Left lung (tissue), 4 donors: ENCODE measurements at regions not wholly inside any gene's neighbourhood (a gene's known extent, or its start where the extent isn't known, plus 50 kb on each side); places are given as distances from the start of the nearest gene placed in this dataset.
A peak's percentile ranks its signal among the peaks of the same experiment; 100 is the strongest.

Experiments
- ATAC-seq: fragments of 200-7000 bp; cut with Tn5 transposase; one replicate; pipeline ENCODE4 v1.9.1; 2020; ENCODE audit warnings: moderate library complexity
- DNase-seq, 4 donors: peaks; one replicate each; pipeline ENCODE4 v3.0.0-alpha.2; 2013 to 2020
- H3K27ac ChIP-seq, 2 donors: fragments of 200-600 bp; sonication (generic) in 1 of 2; one replicate each; pipeline versions ENCODE4 v1.5.0 to v1.8.0; 2020 to 2021
- H3K27me3 ChIP-seq, 2 donors: fragments of 200-600 bp; sonication (generic) in 1 of 2; one replicate each; pipeline versions ENCODE4 v1.5.0 to v1.8.0; 2020 to 2021
- H3K36me3 ChIP-seq, 2 donors: fragments of 200-600 bp; sonication (generic) in 1 of 2; one replicate each; pipeline versions ENCODE4 v1.5.0 to v1.8.0; 2020 to 2021
- H3K4me1 ChIP-seq, 2 donors: fragments of 200-600 bp; one replicate each; pipeline ENCODE4 v1.8.0; 2021
- H3K4me3 ChIP-seq, 2 donors: fragments of 200-600 bp; sonication (generic) in 1 of 2; one replicate each; pipeline versions ENCODE4 v1.5.0 to v1.8.0; 2020 to 2021; ENCODE audit warnings: mild to moderate bottlenecking in 1 of 2
- H3K9me3 ChIP-seq, 2 donors: fragments of 200-600 bp; sonication (generic) in 1 of 2; one replicate each; pipeline versions ENCODE4 v1.5.0 to v1.8.0; 2020 to 2021
- intact Hi-C, 2 donors: fragments of 100-400 bp; cut with DNase I; formaldehyde crosslinking; loops; one replicate each; pipeline versions ENCODE4 v1.11.2 to v1.14.2; 2022
- TF ChIP-seq, protein P1 (sequence below), 2 donors: fragments of 200-600 bp; sonication (generic) in 1 of 2; IDR thresholded peaks; one replicate each; pipeline versions ENCODE4 v1.5.0 to v1.8.0; 2021; ENCODE audit warnings: antibody characterized with exemption in 2 of 2
- donor health status: DM: no; HTN: yes; CAD: no.
- donor health status: DM: no; HTN: no; CAD: no.

DNA sequence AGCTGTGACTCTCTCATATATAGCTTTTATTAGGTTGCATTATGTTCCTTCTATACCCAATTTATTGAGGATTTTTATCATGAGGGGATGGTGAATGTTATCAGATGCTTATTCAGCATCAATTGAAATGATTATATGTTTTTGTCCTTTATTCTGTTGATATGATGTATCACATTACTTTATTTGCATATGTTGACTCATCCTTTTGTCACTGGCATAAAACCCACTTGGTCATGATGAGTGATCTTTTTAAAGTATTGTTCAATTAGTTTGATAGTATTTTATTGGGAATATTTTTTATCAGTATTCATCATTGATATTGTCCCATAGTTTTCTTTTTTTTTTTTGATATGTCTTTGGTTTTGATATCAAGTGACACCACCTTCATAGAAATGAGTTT is 529.9 kb downstream of the MMUT start:
- ATAC-seq: no peak
- TF ChIP-seq, protein P1, sequence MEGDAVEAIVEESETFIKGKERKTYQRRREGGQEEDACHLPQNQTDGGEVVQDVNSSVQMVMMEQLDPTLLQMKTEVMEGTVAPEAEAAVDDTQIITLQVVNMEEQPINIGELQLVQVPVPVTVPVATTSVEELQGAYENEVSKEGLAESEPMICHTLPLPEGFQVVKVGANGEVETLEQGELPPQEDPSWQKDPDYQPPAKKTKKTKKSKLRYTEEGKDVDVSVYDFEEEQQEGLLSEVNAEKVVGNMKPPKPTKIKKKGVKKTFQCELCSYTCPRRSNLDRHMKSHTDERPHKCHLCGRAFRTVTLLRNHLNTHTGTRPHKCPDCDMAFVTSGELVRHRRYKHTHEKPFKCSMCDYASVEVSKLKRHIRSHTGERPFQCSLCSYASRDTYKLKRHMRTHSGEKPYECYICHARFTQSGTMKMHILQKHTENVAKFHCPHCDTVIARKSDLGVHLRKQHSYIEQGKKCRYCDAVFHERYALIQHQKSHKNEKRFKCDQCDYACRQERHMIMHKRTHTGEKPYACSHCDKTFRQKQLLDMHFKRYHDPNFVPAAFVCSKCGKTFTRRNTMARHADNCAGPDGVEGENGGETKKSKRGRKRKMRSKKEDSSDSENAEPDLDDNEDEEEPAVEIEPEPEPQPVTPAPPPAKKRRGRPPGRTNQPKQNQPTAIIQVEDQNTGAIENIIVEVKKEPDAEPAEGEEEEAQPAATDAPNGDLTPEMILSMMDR (IDR thresholded peaks at IDR 0.05): no peak

DNA sequence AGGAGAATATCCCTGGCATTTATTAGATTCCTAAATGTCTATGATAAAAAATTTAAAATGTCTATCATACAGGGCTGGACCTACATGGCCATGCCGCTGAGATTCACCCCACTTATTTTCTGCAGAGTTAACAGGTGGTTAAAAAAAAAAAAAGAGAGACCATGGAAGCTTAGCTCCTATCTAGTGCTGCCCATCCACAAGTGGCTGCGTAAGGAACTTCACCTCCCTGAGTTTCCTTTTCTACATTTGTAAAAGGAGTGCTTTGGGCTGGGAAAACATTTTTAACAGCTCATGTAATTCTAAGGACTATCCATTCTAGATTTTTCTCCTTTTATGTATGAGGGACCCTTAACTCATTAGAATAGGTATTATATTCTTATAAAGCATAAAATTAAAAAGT is 534.1 kb downstream of the MMUT start:
- Histone ChIP-seq H3K36me3 (no peaks in the 10 kb centered on the region), H3K27ac (no peak overlapping the region), H3K4me1 (no peaks in the 10 kb centered on the region), H3K4me3 (no peak overlapping the region), H3K9me3 (no peaks in the 10 kb centered on the region), H3K27me3 (no peaks in the 10 kb centered on the region)
- TF ChIP-seq, protein P1 (IDR thresholded peaks at IDR 0.05): no peak
- ATAC-seq: no peak
- intact Hi-C loops: no loop called here
- no peak for DNase-seq

More for the DNA sequence above, 529.9 kb downstream of the MMUT start:
- H3K36me3 ChIP-seq: no peaks in the 10 kb centered on the region
- peaks cover 0 to 17% of the 10 kb centered on the region in 2 donors for H3K9me3 ChIP-seq
- no peak overlapping the region for H3K4me3 ChIP-seq
- H3K4me1 ChIP-seq: no peaks in the 10 kb centered on the region
- intact Hi-C loops: no loop called here
- no peak overlapping the region for H3K27ac ChIP-seq
- DNase-seq: no peak
- H3K27me3 ChIP-seq: no peaks in the 10 kb centered on the region

DNA sequence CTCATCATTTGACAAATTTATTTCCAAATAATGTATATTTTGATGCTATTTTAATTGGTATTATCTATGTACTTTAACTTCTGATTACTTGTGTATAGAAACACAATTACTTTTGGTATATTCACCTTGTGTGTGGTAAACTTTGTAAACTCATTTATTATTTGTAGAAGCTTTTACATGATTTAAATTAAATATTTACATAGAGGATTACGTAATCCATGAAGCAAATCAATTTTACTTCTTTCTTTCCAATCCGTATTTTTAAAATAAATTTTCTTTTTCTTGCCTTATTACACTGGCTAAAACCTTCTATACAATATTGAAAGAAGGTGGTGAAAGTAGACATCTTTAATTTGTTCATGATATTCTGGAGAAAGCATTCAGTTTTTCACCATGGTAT is 540.2 kb downstream of the MMUT start:
- Histone ChIP-seq H3K27ac (no peak overlapping the region), H3K9me3 (peaks cover 0 to 10% of the 10 kb centered on the region in 2 donors), H3K36me3 (no peaks in the 10 kb centered on the region), H3K27me3 (no peaks in the 10 kb centered on the region), H3K4me3 (no peak overlapping the region), H3K4me1 (no peaks in the 10 kb centered on the region)
- TF ChIP-seq, protein P1 (IDR thresholded peaks at IDR 0.05): no peak
- intact Hi-C loops: no loop called here
- ATAC-seq (no peak), DNase-seq (no peak)

DNA sequence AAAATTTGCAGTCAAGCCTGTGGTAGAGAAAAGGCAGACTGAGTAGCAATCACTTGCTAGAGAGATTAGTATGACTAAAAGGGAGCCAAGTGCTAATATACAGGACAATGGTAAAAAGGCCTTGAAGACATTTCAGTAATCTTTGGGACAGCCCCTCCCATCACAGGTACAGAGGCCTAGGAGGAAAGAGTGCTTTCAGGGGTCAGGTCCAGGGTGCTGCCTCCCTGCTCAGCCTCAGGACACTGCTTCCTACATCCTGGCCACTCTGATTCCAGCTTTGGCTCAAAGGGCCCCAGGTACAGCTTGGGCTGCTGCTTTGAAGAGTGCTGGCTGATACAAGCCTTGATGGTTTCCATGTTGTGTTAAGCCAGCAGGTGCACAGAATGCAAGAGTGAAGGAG is 543.5 kb downstream of the MMUT start:
- no peaks in the 10 kb centered on the region for H3K36me3 ChIP-seq
- no peak overlapping the region for H3K27ac ChIP-seq
- no peaks in the 10 kb centered on the region for H3K27me3 ChIP-seq
- H3K9me3 ChIP-seq: peaks cover 0 to 10% of the 10 kb centered on the region in 2 donors
- DNase-seq: peak in 1 of 4 donors; percentile 6
- TF ChIP-seq, protein P1 (IDR thresholded peaks at IDR 0.05): no peak
- intact Hi-C loops: no loop called here
- H3K4me3 ChIP-seq: no peak overlapping the region
- H3K4me1 ChIP-seq: no peaks in the 10 kb centered on the region
- no peak for ATAC-seq

DNA sequence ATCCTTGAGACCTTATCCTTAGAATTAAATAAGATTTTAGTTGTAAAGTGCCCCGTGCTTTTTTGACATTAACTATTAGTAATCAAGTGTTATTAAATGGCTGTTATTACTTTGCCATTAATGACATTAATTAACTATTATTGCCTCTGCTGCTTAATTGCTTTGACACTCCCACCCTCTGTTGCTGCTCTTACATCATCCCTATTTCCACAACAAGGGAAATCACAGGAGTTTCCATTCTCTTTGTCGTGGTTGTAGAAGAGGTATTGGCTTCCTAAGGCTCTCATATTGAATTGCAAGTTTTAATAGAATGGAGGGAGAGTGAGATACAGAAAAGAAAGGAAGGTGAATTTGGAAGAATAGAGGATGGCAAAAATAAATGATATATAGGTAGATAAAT is 545.8 kb downstream of the MMUT start:
- DNase-seq (no peak), ATAC-seq (no peak)
- Histone ChIP-seq H3K4me1 (no peaks in the 10 kb centered on the region), H3K4me3 (no peak overlapping the region), H3K36me3 (no peaks in the 10 kb centered on the region), H3K9me3 (peaks cover 0 to 3% of the 10 kb centered on the region in 2 donors), H3K27ac (no peak overlapping the region), H3K27me3 (no peaks in the 10 kb centered on the region)
- TF ChIP-seq, protein P1 (IDR thresholded peaks at IDR 0.05): no peak
- intact Hi-C loops: no loop called here
